DMS53 (cell line): ENCODE measurements at regions not wholly inside any gene's neighbourhood (a gene's known extent, or its start where the extent isn't known, plus 50 kb on each side); places are given as distances from the start of the nearest gene placed in this dataset.

ENCODE experiments used
- DNase-seq: peaks from one replicate; lab custom pipeline; 2025; lab: John Stamatoyannopoulos, UW

DNA sequence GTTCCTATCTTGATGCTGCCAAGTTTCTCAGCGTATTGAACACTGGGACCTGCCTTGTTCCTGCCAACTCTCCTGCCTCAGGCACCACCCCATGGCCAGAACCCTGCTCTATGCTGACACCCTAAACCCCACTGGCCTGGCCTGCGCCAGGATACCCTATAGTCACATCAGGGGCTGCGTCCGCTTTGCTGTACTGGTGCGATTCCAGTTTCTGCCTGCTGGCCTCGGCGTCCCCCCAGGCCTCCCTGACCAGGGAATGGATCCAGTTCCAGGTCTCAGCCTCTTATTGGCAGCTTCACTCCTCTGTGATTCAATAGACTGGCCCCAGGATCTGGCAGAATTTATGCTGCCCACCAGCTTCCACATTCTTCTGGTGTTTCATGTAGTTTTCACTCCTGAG is 55.0 kb downstream of the GPR6 start:
- DNase-seq: no peak

DNA sequence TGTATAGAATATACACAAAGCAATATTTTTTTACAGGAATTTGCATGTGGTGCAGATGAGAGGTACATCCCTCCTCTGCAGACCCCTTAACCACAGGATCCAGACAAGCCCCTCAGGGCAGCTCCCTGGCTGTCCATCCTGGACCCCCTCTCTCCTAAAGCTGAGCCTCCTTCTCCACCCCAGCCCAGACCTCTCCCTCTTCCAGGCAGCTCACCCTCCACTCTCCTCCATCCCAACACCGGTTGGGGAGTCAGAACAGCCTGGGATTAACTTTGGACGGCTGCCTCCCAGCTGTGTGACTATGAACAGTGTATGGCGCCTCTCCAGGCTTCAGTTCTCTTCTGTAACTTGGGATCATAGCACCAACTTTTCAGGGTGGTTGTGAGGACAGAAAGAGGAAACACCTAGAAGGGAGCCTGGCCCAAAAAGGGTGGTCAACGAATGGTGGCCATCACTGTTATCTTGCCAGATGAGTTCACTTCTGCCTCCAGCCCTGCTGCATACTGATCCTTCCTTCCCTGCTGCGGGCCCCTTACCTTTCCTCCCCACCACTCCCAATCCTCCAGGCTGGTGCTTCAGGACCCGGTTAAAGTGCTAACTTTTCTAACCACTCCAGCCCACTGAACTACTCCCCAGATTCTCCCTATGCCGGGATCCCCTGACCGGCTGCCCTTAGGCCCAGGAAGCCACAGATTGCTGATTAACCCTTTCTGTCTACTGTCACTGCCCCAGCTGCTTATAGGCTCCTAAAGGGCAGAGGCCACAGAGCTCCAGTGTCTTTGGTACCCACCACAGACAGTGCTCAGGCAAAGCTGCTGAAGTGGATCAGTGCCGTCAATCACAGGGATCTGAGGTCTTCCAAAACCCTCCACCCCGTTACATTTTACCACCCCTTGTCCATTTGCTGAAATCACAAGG is 55.9 kb downstream of the GPR6 start:
- DNase-seq: no peak

DNA sequence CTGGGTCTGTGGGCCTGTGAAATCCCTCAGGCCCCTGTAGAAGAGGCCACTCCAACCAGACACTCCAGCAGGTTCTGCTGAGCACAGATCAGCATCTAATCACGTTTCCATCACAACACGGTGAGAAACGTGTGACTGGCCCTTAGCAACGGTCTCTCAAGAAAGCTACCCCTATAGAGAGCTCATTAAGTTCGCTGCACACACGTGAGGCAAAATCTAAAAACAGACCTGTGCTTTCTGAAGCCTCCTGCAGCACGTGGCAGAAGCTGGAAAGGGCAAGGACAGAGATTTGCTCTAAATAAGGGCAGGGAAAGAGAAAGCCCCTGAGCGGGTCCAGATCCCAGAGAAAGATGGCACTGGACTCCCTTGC is 56.5 kb downstream of the GPR6 start:
- DNase-seq: no peak

DNA sequence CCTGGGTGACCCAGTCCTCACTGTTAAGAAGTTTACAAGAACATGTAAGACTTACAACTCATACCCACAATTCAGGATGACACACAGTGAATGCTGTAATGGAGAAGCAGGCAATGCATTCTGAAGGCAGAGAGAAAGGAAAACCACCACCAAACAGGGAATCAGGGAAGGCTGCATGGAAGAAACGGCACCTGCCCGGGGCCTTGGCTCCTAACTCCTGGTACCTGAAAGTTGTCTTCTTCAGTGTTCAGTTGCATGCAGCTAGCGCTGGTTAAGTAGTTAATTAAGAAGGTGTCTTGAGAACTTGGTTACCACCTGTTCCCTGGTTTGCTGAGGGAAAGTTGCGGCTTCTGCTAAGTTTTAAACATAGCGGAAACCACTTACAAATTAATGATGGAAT is 57.2 kb downstream of the GPR6 start:
- no peak for DNase-seq

DNA sequence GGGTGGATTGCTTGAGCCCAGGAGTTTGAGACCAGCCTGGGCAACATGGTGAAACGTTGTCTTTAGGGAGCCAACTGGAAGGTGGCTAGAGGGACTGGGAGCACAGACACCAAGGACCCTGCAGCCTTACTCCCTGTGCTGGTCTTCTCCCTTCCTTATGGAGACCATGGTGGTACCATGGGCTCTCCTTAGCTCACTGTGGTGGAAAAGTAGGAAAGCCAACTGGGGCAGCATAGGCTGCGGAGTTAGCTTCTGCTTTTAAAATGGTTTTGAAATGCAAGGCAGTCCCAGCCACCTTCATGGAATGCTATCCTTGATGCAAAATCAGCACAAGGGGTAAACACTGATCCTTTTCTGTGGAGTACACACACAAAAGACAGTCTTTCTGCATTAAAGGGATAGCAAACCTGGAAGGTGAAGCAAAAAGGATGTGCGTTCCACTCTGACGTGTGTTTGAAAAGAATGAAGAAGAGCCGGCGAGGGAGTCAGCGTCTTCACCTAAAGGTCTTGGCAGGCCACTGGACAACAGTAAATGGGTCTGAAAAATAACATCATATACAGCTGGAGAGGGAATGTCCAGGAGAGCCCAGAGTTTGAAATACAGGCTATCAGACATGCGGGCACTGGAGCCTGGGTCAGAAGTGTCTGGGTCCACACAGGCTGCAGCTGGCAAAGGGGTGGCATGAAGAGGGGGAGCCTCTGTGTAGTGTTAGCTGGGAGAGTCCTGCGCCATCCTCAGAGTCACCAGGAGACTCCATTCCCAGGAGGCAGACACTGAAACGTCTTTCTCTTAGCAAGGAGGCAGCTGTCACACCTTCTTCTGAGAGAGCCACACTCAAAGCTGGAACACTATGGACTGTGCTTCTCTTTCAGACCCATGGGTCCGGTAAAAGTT is 58.5 kb downstream of the GPR6 start:
- no peak for DNase-seq

DNA sequence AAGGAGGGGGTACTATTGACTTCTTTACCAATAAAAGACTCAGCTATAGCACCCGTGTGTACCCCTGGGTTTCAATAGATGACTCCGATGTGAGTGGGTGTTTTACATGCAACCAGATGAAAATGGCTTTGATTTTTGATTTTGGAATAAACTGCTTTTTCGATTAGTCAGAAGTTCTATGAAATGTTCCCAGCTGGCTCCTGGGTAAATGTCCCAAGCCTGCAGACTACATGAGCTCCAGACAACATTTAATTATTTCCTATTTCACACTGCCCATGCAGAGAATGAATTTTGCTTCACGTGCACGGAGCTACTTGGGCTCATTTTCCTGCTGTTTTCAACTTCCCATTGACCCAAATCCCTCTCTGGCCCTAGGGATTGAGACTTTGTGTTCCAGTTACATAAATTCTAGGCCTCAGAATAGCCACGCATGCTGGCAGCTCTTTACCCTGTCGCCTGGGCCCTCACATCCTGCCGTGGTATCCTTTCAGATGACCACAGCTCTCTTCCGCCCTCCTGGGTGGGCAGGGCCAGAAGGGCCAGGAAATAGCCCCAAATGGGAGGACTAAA is 59.7 kb downstream of the GPR6 start:
- no peak for DNase-seq

DNA sequence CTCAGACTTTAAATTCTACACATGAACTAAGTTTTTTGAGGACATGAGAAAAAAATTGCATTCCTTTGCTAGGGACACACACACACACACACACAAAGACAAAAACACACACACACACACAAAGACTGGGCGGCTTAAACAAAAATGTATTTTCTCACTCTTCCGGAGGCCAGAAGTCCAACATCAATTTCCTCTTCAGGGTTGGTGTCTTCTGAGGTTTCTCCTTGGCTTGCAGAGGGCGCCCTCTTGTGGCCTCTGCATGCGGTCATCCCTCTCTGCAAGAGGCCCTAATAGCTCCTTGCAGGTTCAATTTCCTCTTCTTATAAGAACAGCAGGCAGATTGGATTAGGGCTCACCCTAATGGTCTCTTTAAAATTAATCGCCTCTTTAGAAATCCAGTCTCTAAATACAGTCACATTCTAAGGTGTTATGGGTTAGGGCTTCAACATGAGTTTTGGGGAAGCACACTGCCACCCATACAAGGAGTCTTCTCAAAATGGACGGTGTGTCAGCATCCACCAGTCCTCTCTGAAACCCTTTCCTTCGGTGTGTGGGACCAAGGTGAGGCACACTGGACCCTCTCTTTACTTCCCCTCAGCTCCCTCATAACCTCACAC is 61.4 kb downstream of the GPR6 start:
- peak; percentile 91 for DNase-seq

DNA sequence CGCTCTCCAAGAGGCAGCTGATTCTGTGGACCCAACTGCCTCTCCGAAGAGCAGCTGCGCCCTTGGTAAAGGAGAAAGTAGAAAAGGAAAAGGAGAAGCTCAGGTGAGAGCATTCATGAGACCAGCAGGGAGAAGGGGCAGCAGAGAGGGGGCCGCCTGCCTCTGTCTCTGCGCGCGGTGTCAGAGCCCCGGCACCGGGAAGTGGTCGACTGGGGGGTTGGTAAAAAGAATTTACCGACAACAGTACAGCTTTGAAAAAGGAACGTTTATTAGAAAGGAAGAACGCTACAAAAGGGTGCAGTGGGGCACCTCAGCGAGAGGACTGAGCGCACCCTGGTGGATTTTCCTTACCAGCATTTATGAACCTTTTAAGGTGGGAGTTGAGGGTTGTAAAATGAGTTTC is 61.9 kb downstream of the GPR6 start:
- peak; percentile 78 for DNase-seq

DNA sequence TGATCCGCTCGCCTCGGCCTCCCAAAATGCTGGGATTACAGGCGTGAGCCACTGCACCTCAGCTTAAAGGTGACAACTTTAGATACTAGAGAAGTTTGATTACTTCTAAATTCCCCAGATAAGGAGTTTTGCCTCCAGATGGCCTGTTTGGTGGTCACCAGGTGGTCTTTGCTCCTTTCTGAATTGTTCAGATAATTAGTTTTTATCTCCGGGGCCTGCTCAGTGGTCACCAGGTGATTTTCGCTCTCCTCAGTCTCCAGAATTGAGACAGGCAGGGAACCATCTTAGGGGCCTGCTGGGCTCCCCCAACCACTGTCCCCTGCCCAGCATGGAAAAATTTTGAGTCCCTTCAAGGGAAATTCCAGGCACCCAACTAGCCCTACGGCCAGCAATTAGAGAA is 62.6 kb downstream of the GPR6 start:
- DNase-seq: no peak

DNA sequence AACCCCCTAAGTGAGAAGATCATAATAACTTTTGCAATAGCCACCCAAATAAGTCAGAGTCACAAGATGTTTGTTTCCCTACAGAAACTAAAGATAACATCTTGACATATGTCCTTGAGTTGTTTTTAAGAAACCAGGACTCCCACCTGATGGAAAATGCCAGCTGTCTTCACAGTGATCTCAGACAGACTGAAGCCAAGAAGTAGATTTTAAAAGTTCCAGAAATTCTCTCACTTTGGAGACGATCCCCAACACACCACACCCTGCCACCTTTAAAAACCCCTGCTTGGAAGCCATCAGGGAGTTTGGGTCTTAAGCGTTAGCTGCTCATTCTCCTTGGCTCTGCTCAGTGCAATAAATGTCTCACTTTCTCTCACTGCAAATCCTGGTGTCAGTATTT is 63.0 kb downstream of the GPR6 start:
- no peak for DNase-seq

DNA sequence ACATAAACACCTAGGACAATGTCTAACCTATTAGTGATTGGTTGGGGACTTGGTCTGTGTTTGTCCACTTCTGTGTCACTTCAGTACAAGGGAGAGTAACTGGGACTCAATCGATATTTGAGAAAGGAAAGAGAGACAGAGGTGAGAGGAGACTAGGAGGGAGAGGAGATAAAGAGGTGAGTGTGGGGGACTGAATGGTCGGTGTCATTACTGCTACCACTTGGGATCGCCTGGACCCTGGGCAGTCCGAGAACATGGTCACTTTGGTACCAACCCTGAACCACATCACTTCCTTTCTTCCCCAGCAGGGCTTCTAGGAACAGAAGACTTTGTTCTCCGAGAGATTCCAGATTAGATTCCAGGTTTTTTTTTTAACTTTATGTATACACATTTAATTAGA is 63.7 kb downstream of the GPR6 start:
- no peak for DNase-seq

DNA sequence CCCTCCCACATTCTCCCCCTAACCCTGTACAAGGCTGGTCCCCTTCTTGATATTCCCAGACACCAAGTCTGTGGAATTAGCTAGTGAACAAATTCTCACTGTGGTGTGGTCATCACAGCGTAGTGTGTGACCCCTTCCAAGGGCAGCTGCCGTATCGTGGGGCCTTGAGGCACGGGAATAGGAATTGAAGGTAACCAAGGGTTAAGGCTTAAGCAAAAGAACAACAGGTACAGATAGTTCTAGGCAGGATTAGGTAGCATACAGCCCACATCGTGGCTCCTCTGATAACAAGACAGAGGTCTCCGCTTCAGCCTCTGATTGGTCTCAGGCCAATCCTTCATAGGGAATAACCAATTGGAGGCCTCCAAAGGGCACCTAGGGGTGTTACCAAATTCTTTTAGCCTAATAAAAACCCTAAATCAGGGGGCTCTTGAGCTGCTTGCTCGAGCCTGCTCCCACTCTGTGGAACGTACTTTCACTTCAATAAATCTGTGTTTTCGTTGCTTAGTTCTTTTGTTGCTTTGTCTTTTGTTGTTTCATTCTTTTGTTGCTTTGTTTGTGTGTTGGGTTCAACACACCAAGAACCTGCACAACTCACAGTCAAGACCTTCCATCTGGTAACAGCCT is 64.7 kb downstream of the GPR6 start:
- DNase-seq: no peak

DNA sequence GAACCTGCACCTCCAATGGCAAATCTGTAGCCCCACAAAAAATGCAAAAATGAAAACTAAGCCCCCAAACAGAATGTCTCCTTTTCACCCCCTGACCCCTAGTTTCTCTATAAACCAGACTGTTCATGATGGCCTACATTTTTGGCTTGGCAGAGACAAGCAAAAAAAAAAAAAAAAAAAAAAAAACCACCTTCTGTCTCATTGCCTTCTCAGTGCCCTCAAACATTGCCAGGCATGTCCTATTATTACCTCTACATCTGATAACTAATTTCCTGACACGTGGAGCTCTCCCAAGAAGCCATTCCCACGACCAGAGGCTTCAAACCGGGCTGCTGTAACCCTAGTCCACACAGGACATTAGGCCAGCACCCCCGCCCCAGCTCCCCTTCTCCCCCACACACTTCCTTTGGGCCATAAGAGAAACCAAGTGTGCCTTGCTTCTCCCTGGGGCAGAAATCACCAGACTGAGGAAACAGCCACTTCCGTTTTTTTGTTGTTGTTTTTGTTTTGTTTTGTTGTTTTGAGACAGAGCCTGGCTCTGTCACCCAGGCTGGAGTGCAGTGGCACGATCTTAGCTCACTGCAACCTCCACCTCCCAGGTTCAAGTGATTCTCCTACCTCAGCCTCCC is 65.4 kb downstream of the GPR6 start:
- DNase-seq: no peak

DNA sequence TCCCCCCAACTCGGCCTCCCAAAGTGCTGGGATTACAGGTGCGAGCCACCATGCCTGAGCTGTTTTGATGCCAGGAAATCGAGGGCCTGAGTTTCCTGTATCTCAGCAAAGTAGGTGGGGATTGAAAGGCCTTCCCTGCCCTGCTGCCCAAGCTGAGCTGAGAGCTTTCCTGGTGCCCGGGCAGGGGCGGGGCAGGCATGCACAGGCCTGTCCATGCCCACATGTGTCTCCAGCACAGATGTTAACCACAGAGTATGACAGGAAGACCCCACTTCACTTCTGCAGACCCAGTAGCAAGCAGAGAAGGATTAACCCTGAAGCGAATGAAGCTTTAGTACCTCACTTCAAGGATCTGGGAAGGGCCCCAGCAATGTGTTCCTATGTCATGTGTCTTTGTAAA is 66.0 kb downstream of the GPR6 start:
- DNase-seq: no peak

DNA sequence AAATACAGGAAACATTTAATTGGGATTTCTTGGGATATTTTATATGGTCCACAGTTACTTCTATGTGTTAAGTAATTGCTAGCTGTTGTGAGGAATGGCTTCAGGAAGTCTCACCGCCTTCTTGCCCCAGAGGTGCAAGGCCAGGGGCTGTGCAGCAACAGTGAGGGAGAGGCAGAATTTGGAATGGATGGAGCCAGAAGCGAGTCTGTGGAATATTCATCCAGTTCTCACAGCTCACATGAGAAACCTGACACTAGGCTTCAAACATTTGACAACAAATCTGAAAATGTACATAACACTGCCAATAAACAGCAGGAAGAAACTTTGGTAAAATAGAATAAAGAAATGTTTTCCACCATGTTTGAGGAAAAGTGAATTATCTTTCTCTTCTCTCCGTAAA is 66.5 kb downstream of the GPR6 start:
- no peak for DNase-seq

DNA sequence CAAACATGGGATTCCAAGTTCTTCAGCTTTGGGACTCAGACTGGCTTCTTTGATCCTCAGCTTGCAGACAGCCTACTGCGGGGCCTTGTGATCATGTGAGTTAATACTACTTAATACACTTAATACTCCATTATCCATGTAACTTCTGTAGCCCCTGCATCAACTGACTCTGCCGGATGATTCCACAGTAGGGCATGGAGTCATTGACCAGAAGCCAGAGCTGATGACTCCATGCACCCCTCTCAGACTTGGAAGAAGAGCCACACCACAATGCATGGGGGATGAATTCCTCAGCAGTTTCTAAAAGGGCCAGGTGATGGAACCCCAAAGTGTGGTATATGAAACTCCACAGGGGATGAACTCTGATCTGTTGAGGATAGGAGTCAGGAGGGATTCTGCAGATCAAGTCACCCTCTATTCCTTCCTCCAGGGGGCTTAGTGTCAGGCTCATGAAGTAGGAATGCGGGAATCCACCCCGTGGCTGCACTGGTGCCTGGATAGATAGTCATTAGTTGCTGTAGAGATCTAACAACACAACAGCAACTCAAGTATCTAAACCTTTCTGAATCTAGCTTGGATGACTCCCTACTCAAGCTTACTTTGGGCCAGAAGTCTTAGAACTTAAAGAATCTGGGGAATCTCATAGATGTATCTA is 70.2 kb downstream of the GPR6 start:
- DNase-seq: no peak

DNA sequence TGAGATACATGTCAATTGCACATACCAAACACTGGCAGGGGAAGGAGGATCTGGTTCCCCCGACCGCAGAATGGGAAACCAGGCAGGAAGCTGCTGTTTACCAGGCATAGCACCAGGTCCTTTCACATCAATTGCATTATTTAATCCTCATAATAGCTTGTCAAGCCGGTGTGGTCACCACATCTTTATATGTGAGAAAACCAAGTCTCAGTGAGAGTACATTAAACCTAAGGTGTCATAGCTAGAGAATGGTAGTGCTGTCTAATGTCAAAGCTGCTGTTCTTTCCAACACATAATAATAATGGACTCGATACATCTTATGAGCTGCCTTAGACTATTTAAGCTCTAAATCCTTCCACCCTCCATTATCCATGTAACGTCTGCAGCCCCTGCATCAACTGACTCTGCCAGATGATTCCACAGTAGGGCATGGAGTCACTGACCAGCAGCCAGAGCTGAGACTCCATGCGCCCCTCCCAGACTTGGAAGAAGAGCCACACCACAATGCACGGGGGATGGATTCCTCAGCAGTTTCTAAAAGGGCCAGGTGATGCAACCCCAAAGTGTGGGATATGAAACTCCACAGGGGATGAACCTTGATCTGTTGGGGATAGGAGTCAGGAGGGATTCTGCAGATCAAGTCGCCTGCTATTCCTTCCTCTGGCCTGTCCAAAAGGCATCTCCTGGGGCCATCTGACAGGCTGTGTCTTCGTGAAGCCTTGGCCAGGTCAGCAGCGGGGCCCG is 71.8 kb downstream of the GPR6 start:
- DNase-seq: no peak
